ENCODE measurements at regions not wholly inside any gene's neighbourhood (a gene's known extent, or its start where the extent isn't known, plus 50 kb on each side); places are given as distances from the start of the nearest gene placed in this dataset.

GRCh38 chr6:14375930-14376329 lies 258.4 kb downstream of the CD83 start:
- Histone ChIP-seq H3K27me3 (no peaks in the 10 kb centered on the region), H3K9me3 (no peaks in the 10 kb centered on the region), H3K4me1 (no peaks in the 10 kb centered on the region), H3K27ac (no peak overlapping the region), H3K36me3 (no peaks in the 10 kb centered on the region), H3K4me3 (no peak overlapping the region)
- 62 to 84% methylated on average over 1 of the region's 1 CpG for WGBS, 2 donors
- DNase-seq (no peak), ATAC-seq (ENCODE audit: low FRiP score in 2 of 2) (no peak)
- TF ChIP-seq EP300 (IDR thresholded peaks at IDR 0.05) = no peak
- TF ChIP-seq CTCF (IDR thresholded peaks at IDR 0.05) = no peak
- no peak for TF ChIP-seq POLR2AphosphoS5 (IDR thresholded peaks at IDR 0.05)
- TF ChIP-seq POLR2A (IDR thresholded peaks at IDR 0.05) = no peak

GRCh38 chr6:14379568-14379967 lies 262.0 kb downstream of the CD83 start:
- H3K27ac ChIP-seq = no peak overlapping the region
- DNase-seq = no peak
- no peaks in the 10 kb centered on the region for H3K36me3 ChIP-seq
- H3K27me3 ChIP-seq = no peaks in the 10 kb centered on the region
- WGBS, 2 donors = 78 to 84% methylated on average over 3 of the region's 3 CpGs
- H3K4me3 ChIP-seq = no peak overlapping the region
- no peaks in the 10 kb centered on the region for H3K4me1 ChIP-seq
- TF ChIP-seq POLR2A (IDR thresholded peaks at IDR 0.05) (no peak), EP300 (IDR thresholded peaks at IDR 0.05) (no peak), POLR2AphosphoS5 (IDR thresholded peaks at IDR 0.05) (no peak), CTCF (IDR thresholded peaks at IDR 0.05) (no peak)
- no peaks in the 10 kb centered on the region for H3K9me3 ChIP-seq
- ATAC-seq (ENCODE audit: low FRiP score in 2 of 2) = no peak

GRCh38 chr6:14380086-14380820 lies 262.7 kb downstream of the CD83 start:
- Histone ChIP-seq H3K4me1 (no peaks in the 10 kb centered on the region), H3K27me3 (no peaks in the 10 kb centered on the region), H3K27ac (no peak overlapping the region), H3K9me3 (no peaks in the 10 kb centered on the region), H3K36me3 (no peaks in the 10 kb centered on the region), H3K4me3 (no peak overlapping the region)
- DNase-seq (no peak), ATAC-seq (ENCODE audit: low FRiP score in 2 of 2) (no peak)
- no peak for TF ChIP-seq CTCF (IDR thresholded peaks at IDR 0.05)
- TF ChIP-seq POLR2A (IDR thresholded peaks at IDR 0.05) = no peak
- TF ChIP-seq POLR2AphosphoS5 (IDR thresholded peaks at IDR 0.05) = no peak
- TF ChIP-seq EP300 (IDR thresholded peaks at IDR 0.05) = no peak
- 79 to 82% methylated on average over 10 of the region's 10 CpGs for WGBS, 2 donors

- no peak for DNase-seq
- 59 to 80% methylated on average over 11 of the region's 11 CpGs for WGBS, 2 donors
- TF ChIP-seq POLR2A (IDR thresholded peaks at IDR 0.05) = no peak
- TF ChIP-seq CTCF (IDR thresholded peaks at IDR 0.05) = no peak
- no peak for TF ChIP-seq EP300 (IDR thresholded peaks at IDR 0.05)
- TF ChIP-seq POLR2AphosphoS5 (IDR thresholded peaks at IDR 0.05) = no peak
- H3K36me3 ChIP-seq = no peaks in the 10 kb centered on the region
- no peak overlapping the region for H3K27ac ChIP-seq
- H3K4me1 ChIP-seq = no peaks in the 10 kb centered on the region
- ATAC-seq (ENCODE audit: low FRiP score in 2 of 2) = no peak
- H3K9me3 ChIP-seq = no peaks in the 10 kb centered on the region
- no peaks in the 10 kb centered on the region for H3K27me3 ChIP-seq
- H3K4me3 ChIP-seq = no peak overlapping the region
These were observed 263.6 kb downstream of the CD83 start for GRCh38 chr6:14380901-14381828.

Data from upper lobe of left lung (tissue), 6 donors.